WTC11 (cell line): ENCODE measurements at regions not wholly inside any gene's neighbourhood (a gene's known extent, or its start where the extent isn't known, plus 50 kb on each side); places are given as distances from the start of the nearest gene placed in this dataset.

Experiments used
- ATAC-seq: fragments of 200-7000 bp; cut with Tn5 transposase; 2 replicates; pipeline ENCODE4 v1.10.0; 2021; ENCODE audit warnings: mild to moderate bottlenecking, moderate library complexity
- CTCF ChIA-PET: fragments of 300-600 bp; sonication (Branson Sonifier 250); formaldehyde crosslinking; loops from one replicate; lab custom pipeline; 2021; ENCODE audit warnings: antibody characterized with exemption; lab: Charles Lee
- POLR2A ChIA-PET: fragments of 350-600 bp; sonication (Branson Sonifier 250); formaldehyde crosslinking; loops from one replicate; lab custom pipeline; 2021; ENCODE audit warnings: antibody characterized with exemption; lab: Charles Lee
- DNase-seq: peaks from one replicate; pipeline ENCODE4 v3.0.0; 2021; ENCODE audit warnings: low spot score
- H3K27ac Mint-ChIP-seq: 2 replicates; pipeline ENCODE4 v1.8.0; 2021; ENCODE audit warnings: mixed read lengths
- H3K27me3 Mint-ChIP-seq: 2 replicates; pipeline ENCODE4 v1.8.0; 2021; ENCODE audit warnings: low read depth, mild to moderate bottlenecking, moderate library complexity, mixed read lengths
- H3K36me3 Mint-ChIP-seq: 2 replicates; pipeline ENCODE4 v1.8.0; 2021; ENCODE audit warnings: mixed read lengths
- H3K4me1 Mint-ChIP-seq: 2 replicates; pipeline ENCODE4 v1.8.0; 2022; ENCODE audit warnings: mixed read lengths
- H3K4me3 Mint-ChIP-seq: 2 replicates; pipeline ENCODE4 v1.8.0; 2021; ENCODE audit warnings: mild to moderate bottlenecking, moderate library complexity, mixed read lengths
- H3K9me3 Mint-ChIP-seq: 2 replicates; pipeline ENCODE4 v1.8.0; 2021; ENCODE audit warnings: mixed read lengths
- CREB1 ChIP-seq: sonication (generic); formaldehyde crosslinking; IDR thresholded peaks from 2 replicates; pipeline ENCODE4 v1.8.0; 2023; ENCODE audit warnings: mild to moderate bottlenecking, missing genetic modification reagents
- GRHL2 ChIP-seq: fragments of 250-450 bp; sonication (Bioruptor Pico); IDR thresholded peaks from 2 replicates; pipeline ENCODE4 v1.8.0; 2022; ENCODE audit warnings: mild to moderate bottlenecking, moderate library complexity; ENCODE audit not compliant: insufficient replicate concordance, severe bottlenecking
- GTF2I ChIP-seq: fragments of 250-450 bp; sonication (Bioruptor Pico); conservative IDR thresholded peaks from 2 replicates; pipeline ENCODE4 v1.4.0; 2021; ENCODE audit warnings: mild to moderate bottlenecking
- JUN ChIP-seq: sonication (generic); formaldehyde crosslinking; IDR thresholded peaks from 2 replicates; pipeline ENCODE4 v1.8.0; 2023; ENCODE audit warnings: mild to moderate bottlenecking, missing genetic modification reagents
- KAT7 ChIP-seq: sonication (generic); formaldehyde crosslinking; IDR thresholded peaks from 2 replicates; pipeline ENCODE4 v1.8.1; 2023; ENCODE audit warnings: missing genetic modification reagents, mild to moderate bottlenecking, borderline replicate concordance
- NFYB ChIP-seq: sonication (generic); formaldehyde crosslinking; conservative IDR thresholded peaks from 2 replicates; pipeline ENCODE4 v1.8.0; 2022; ENCODE audit warnings: low read depth, missing genetic modification reagents
- NR2C2 ChIP-seq: sonication (generic); formaldehyde crosslinking; IDR thresholded peaks from 2 replicates; pipeline ENCODE4 v1.8.0; 2022; ENCODE audit warnings: mild to moderate bottlenecking, missing genetic modification reagents
- TEAD4 ChIP-seq: sonication (generic); formaldehyde crosslinking; IDR thresholded peaks from 2 replicates; pipeline ENCODE4 v1.8.0; 2022; ENCODE audit warnings: mild to moderate bottlenecking, missing genetic modification reagents
- ZBTB21 ChIP-seq: sonication (generic); formaldehyde crosslinking; IDR thresholded peaks from 2 replicates; pipeline ENCODE4 v1.8.1; 2023; ENCODE audit warnings: mild to moderate bottlenecking, missing genetic modification reagents, borderline replicate concordance
- ZNF121 ChIP-seq: sonication (generic); formaldehyde crosslinking; IDR thresholded peaks from 2 replicates; pipeline ENCODE4 v1.8.0; 2023; ENCODE audit warnings: missing genetic modification reagents
- ZNF396 ChIP-seq: fragments of 250-450 bp; sonication (Bioruptor Pico); IDR thresholded peaks from 2 replicates; pipeline ENCODE4 v1.8.0; 2021; ENCODE audit warnings: mild to moderate bottlenecking, moderate library complexity, borderline replicate concordance
- ZNF416 ChIP-seq: fragments of 250-450 bp; sonication (Bioruptor Pico); IDR thresholded peaks from 2 replicates; pipeline ENCODE4 v1.9.0; 2021; ENCODE audit warnings: mild to moderate bottlenecking, inconsistent platforms
- TF ChIP-seq, protein P1 (sequence below): sonication (generic); formaldehyde crosslinking; IDR thresholded peaks from 2 replicates; pipeline ENCODE4 v1.8.0; 2023; ENCODE audit warnings: mild to moderate bottlenecking, missing genetic modification reagents
- TF ChIP-seq, protein P2 (sequence below): sonication (generic); formaldehyde crosslinking; IDR thresholded peaks from 2 replicates; pipeline ENCODE4 v1.8.0; 2022; ENCODE audit warnings: missing genetic modification reagents
- TF ChIP-seq, protein P3 (sequence below): fragments of 250-450 bp; sonication (Bioruptor Pico); conservative IDR thresholded peaks from 2 replicates; pipeline ENCODE4 v1.9.0; 2021; ENCODE audit warnings: mild to moderate bottlenecking
- TF ChIP-seq, protein P4 (sequence below): sonication (generic); formaldehyde crosslinking; IDR thresholded peaks from 2 replicates; pipeline ENCODE4 v1.8.0; 2022; ENCODE audit warnings: mild to moderate bottlenecking, missing genetic modification reagents
- TF ChIP-seq, protein P5 (sequence below): fragments of 250-450 bp; sonication (Bioruptor Pico); IDR thresholded peaks from 2 replicates; pipeline ENCODE4 v1.9.0; 2021; ENCODE audit warnings: mild to moderate bottlenecking
- TF ChIP-seq, protein P6 (sequence below): fragments of 250-450 bp; sonication (Bioruptor Pico); IDR thresholded peaks from 2 replicates; pipeline ENCODE4 v2.1.2; 2022; ENCODE audit warnings: mild to moderate bottlenecking, moderate library complexity
- TF ChIP-seq, protein P7 (sequence below): sonication (generic); formaldehyde crosslinking; conservative IDR thresholded peaks from 2 replicates; pipeline ENCODE4 v1.8.1; 2022; ENCODE audit warnings: mild to moderate bottlenecking, missing genetic modification reagents

DNA sequence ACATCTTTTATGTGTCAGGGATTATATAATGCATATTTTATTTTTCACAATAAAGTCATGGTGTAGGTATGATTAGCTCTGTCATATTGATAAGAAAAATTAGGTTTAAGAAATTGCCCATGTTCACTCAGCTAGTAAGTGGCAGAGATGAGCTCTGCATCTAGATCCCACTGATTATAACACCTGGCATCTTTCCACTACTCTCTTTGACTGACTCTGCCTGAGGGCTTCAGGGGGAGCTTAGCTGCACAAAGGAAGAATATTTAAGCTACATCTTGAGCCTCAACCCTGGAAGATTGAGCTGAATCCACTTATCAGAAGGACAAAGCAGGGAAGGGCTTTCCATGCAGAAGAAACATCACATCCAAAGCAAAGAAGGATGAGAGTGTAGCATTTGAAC, 190.4 kb downstream of the MIS18A start (continued):
- TF ChIP-seq, protein P1, sequence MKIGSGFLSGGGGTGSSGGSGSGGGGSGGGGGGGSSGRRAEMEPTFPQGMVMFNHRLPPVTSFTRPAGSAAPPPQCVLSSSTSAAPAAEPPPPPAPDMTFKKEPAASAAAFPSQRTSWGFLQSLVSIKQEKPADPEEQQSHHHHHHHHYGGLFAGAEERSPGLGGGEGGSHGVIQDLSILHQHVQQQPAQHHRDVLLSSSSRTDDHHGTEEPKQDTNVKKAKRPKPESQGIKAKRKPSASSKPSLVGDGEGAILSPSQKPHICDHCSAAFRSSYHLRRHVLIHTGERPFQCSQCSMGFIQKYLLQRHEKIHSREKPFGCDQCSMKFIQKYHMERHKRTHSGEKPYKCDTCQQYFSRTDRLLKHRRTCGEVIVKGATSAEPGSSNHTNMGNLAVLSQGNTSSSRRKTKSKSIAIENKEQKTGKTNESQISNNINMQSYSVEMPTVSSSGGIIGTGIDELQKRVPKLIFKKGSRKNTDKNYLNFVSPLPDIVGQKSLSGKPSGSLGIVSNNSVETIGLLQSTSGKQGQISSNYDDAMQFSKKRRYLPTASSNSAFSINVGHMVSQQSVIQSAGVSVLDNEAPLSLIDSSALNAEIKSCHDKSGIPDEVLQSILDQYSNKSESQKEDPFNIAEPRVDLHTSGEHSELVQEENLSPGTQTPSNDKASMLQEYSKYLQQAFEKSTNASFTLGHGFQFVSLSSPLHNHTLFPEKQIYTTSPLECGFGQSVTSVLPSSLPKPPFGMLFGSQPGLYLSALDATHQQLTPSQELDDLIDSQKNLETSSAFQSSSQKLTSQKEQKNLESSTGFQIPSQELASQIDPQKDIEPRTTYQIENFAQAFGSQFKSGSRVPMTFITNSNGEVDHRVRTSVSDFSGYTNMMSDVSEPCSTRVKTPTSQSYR (CRISPR knock-in tag) = no peak
- TF ChIP-seq JUN (no peak), NR2C2 (CRISPR knock-in tag) (no peak)

DNA sequence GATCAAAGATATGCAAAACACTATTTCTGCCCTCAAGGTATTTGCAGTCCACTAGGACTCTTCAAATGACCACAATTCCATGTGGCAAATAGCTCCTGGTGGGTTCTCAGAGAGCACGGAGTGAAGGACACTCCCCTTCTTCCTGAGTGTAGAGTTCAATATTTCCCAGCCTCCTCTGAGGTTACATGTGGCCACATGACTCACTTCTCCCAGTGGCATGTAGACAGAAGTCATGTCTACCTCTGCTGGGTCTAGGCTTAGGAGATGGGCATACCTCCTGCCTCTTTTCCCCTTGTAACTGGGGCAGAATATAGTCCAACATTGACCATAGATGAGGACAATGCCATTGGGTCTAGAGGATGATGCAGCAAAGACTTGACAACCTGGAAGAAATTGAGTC, 191.4 kb downstream of the MIS18A start:
- no peak for DNase-seq
- ChIA-PET POLR2A (no interaction called here), CTCF (interaction anchor here (1.2 to 1.7 kb wide), 2 partner anchors 9 to 171 kb away, joined by 3 to 8 read pairs; no protein-coding TSS in a partner anchor)
- Mint-ChIP-seq H3K27me3 (peaks cover 10% of the 10 kb centered on the region), H3K4me3 (no peak overlapping the region), H3K27ac (no peak overlapping the region), H3K4me1 (no peaks in the 10 kb centered on the region), H3K9me3 (peaks cover 22% of the 10 kb centered on the region), H3K36me3 (no peaks in the 10 kb centered on the region)
- TF ChIP-seq, protein P2, sequence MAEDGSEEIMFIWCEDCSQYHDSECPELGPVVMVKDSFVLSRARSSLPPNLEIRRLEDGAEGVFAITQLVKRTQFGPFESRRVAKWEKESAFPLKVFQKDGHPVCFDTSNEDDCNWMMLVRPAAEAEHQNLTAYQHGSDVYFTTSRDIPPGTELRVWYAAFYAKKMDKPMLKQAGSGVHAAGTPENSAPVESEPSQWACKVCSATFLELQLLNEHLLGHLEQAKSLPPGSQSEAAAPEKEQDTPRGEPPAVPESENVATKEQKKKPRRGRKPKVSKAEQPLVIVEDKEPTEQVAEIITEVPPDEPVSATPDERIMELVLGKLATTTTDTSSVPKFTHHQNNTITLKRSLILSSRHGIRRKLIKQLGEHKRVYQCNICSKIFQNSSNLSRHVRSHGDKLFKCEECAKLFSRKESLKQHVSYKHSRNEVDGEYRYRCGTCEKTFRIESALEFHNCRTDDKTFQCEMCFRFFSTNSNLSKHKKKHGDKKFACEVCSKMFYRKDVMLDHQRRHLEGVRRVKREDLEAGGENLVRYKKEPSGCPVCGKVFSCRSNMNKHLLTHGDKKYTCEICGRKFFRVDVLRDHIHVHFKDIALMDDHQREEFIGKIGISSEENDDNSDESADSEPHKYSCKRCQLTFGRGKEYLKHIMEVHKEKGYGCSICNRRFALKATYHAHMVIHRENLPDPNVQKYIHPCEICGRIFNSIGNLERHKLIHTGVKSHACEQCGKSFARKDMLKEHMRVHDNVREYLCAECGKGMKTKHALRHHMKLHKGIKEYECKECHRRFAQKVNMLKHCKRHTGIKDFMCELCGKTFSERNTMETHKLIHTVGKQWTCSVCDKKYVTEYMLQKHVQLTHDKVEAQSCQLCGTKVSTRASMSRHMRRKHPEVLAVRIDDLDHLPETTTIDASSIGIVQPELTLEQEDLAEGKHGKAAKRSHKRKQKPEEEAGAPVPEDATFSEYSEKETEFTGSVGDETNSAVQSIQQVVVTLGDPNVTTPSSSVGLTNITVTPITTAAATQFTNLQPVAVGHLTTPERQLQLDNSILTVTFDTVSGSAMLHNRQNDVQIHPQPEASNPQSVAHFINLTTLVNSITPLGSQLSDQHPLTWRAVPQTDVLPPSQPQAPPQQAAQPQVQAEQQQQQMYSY (CRISPR knock-in tag) = no peak
- no peak for TF ChIP-seq NFYB (CRISPR knock-in tag)
- TF ChIP-seq, protein P3, sequence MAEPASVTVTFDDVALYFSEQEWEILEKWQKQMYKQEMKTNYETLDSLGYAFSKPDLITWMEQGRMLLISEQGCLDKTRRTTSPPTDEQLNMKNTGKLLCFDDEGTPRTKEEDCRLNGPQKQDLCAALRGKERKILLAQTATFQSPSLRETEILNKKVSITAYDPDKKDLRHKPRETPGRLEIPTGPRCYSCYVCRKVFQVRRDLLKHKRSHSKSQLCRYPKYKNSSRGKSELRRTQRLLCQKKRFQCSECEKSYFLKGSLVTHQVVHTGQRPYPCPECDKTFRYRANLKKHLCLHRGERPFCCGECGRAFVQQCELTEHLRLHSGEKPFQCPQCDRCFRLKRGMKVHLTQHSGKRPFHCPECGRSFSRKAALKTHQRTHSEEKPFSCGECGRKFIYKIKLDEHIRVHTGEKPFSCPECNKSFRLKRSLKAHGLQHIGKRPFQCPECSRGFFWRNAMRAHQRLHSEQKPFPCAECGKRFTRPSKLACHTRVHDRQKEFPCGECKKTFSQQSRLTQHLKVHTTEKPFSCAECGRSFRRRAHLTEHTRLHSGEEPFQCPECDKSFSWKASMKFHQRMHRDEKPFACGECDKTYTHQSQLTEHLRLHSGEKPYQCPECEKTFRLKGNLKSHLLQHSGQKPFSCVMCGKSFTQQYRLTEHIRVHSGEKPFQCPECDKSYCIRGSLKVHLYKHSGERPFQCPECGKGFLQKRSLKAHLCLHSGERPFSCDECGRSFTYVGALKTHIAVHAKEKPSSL (CRISPR knock-in tag) = no peak
- TF ChIP-seq ZNF416 (CRISPR knock-in tag) = no peak
- no peak for TF ChIP-seq GRHL2 (CRISPR knock-in tag)
- no peak for TF ChIP-seq CREB1
- no peak for TF ChIP-seq GTF2I (CRISPR knock-in tag)
- TF ChIP-seq KAT7 (CRISPR knock-in tag) = no peak
- TF ChIP-seq, protein P4, sequence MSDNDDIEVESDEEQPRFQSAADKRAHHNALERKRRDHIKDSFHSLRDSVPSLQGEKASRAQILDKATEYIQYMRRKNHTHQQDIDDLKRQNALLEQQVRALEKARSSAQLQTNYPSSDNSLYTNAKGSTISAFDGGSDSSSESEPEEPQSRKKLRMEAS (CRISPR knock-in tag) = no peak
- TF ChIP-seq, protein P5, sequence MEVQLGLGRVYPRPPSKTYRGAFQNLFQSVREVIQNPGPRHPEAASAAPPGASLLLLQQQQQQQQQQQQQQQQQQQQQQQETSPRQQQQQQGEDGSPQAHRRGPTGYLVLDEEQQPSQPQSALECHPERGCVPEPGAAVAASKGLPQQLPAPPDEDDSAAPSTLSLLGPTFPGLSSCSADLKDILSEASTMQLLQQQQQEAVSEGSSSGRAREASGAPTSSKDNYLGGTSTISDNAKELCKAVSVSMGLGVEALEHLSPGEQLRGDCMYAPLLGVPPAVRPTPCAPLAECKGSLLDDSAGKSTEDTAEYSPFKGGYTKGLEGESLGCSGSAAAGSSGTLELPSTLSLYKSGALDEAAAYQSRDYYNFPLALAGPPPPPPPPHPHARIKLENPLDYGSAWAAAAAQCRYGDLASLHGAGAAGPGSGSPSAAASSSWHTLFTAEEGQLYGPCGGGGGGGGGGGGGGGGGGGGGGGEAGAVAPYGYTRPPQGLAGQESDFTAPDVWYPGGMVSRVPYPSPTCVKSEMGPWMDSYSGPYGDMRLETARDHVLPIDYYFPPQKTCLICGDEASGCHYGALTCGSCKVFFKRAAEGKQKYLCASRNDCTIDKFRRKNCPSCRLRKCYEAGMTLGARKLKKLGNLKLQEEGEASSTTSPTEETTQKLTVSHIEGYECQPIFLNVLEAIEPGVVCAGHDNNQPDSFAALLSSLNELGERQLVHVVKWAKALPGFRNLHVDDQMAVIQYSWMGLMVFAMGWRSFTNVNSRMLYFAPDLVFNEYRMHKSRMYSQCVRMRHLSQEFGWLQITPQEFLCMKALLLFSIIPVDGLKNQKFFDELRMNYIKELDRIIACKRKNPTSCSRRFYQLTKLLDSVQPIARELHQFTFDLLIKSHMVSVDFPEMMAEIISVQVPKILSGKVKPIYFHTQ (CRISPR knock-in tag) = no peak
- no peak for TF ChIP-seq ZBTB21
- TF ChIP-seq ZNF396 (CRISPR knock-in tag) = no peak
- no peak for TF ChIP-seq ZNF121 (CRISPR knock-in tag)
- TF ChIP-seq, protein P6, sequence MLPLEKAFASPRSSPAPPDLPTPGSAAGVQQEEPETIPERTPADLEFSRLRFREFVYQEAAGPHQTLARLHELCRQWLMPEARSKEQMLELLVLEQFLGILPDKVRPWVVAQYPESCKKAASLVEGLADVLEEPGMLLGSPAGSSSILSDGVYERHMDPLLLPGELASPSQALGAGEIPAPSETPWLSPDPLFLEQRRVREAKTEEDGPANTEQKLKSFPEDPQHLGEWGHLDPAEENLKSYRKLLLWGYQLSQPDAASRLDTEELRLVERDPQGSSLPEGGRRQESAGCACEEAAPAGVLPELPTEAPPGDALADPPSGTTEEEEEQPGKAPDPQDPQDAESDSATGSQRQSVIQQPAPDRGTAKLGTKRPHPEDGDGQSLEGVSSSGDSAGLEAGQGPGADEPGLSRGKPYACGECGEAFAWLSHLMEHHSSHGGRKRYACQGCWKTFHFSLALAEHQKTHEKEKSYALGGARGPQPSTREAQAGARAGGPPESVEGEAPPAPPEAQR (CRISPR knock-in tag) = no peak
- TF ChIP-seq TEAD4 (CRISPR knock-in tag) = no peak
- TF ChIP-seq, protein P7, sequence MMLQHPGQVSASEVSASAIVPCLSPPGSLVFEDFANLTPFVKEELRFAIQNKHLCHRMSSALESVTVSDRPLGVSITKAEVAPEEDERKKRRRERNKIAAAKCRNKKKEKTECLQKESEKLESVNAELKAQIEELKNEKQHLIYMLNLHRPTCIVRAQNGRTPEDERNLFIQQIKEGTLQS = no peak
- no peak for ATAC-seq
